ENCODE measurements at regions not wholly inside any gene's neighbourhood (a gene's known extent, or its start where the extent isn't known, plus 50 kb on each side); places are given as distances from the start of the nearest gene placed in this dataset.

- DNase-seq: no peak
These were observed 317.6 kb upstream of the CNKSR2 start for GRCh38 chrX:21056622-21057021.

- no peak for DNase-seq
These were observed 327.2 kb upstream of the CNKSR2 start for GRCh38 chrX:21047034-21047455.

DNA sequence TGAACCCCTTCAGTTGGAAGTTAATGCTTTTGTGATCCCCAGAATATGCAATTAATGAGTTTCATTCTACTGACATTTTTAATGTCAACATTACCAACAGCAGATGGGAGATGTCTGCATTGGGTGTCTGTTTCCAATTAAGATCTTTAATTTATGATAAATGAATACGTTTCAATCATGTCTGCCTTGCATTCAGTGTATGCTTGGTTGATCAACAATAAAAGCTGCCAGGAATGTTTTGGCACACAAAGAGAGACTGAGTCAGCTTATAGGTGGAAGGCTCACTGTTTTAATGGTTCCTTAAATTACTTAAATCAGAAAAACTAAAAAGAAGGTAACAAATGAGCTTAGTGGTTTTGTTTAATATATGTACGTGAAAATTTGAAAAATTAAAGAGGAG is 359.9 kb upstream of the CNKSR2 start:
- no peak for DNase-seq

GRCh38 chrX:21004835-21005234 is 369.4 kb upstream of the CNKSR2 start:
- no peak for DNase-seq

DNA sequence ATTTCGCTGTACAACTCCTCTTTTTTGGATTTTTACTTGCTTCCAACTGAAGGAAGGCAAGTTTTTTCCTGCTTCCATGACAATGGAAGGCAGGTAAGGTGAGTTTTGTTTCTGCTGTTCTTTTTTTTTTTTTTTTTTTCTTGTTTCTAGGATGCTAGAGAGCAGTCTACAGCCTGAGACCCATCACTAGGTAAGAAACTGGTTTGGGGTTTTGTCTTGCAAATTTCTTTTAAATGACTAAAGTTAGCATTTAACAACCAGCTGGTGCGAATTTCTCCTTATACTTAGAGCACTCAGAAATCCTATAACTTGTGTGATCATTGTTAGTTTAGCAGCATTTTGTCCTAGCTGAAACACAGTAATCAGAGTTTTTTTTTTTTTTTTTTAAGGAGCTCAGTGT is 378.4 kb upstream of the CNKSR2 start:
- DNase-seq: no peak

DNA sequence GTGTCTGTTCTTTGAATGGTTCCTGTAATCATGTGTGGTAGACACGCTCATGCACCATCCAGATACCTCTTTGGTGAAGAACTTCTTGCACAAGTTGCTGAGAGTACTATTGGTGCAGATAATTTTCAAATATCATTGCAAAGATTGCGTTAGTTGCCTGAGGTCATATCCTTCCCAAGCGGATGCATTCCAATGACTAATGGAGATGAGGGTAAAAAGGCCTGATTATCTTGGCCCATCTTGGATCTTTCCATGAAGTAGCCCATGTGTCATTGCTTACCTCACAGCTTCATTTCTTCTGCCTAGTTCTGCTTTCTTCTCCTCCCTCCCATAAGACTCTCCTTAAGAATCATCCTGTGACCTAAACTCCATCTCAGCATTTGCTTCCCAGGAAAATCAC is 384.9 kb upstream of the CNKSR2 start:
- no peak for DNase-seq

GRCh38 chrX:20988804-20989203 is 385.4 kb upstream of the CNKSR2 start:
- no peak for DNase-seq

- DNase-seq: peak in 1 of 3 donors; percentile 15
These were observed 386.1 kb upstream of the CNKSR2 start for GRCh38 chrX:20988118-20988517.

GRCh38 chrX:20980426-20980825 is 393.8 kb upstream of the CNKSR2 start:
- no peak for DNase-seq

GRCh38 chrX:20974326-20974725 is 399.9 kb upstream of the CNKSR2 start:
- no peak for DNase-seq

DNA sequence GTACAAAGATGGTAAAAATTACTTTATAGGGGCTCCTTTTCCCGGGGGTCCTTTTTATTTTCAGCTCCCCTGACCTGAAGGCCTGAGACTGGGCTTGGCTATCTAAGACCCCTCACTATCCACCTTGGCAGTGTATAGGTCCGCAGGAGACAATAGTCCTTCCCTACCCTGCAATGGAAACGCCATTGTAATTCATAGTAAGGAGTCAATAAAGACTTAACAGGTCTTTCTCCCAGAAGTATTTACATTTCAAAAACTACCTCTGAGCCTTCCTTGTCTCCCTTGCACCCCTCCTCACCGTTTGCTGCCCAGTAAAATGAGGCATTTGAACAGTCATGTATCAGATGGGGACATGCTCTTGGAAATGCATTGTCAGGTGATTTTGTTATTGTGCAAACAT is 401.2 kb upstream of the CNKSR2 start:
- no peak for DNase-seq

- DNase-seq: no peak
These were observed 403.0 kb upstream of the CNKSR2 start for GRCh38 chrX:20971250-20971649.

DNA sequence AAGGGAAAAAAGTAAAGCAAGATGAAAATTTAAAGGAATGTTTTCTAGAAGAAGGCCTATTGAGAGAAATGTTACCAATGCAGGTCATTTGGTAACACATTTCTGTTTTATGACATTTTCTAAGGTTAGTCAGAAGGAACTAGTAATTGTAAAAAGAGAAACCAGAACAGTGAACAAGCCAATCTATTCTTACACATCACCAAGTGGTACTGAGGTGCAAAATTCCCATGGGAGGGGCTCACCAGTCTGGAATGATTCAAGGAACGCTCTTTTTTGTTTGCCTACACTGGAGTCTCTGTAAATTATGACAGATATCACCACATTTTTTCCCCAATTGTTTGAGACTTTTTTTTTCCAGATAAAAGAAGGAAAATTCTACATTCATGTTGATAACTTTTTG is 404.7 kb upstream of the CNKSR2 start:
- no peak for DNase-seq

DNA sequence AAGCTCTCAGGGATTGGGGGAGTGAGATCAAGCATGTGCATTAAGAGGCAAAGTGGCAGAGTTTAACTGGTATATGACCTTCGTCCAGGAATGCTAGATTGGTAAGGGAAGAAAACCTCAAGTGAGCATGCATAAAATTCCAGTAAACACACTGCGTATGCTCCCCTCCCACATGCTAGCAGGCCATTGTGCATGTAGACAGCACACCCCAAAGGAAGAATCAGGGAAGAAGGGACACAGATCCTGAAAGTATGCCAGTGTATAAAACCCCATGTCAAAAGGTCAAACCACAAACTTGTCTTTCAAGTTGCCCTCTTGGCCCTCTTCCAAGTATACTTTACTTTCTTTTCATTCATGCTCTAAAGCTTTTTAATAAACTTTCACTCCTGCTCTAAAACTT is 405.2 kb upstream of the CNKSR2 start:
- no peak for DNase-seq

- DNase-seq: no peak
These were observed 406.5 kb upstream of the CNKSR2 start for GRCh38 chrX:20967725-20968124.

DNA sequence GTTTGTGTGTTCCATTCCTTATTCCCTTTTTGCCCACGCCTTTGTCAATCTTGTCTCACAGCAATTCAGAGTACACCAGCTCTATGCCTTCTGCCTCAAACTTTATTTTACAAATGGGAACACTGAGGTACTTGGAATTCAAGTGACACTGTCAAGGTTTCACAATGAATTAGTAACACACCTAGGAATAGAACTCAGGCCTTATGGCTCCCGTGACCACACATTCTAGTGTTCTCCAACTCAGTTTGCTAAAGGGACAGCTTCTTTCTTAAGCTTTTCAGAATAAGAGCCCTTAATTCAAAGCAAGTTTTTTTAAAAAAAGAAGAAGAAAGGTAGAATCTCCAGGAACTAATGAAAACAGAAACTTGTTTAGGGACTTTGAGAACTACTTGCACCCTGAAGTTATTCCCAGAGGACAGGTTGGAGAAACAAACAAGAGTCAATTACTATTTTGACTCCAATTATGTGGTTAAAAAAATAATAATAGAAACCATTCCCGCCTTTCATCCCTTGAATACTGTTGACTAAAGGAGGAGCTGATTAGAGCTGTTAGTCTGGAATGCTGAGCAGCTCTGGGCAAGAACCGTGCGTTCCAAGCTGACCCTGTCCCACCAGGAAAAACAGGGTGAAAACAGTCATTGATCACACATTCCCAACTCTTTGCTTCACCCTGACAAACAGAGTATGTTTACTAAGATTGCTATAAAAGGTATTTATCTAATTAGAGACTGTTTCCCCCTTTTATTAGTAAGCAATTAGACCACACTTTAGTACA is 408.8 kb upstream of the CNKSR2 start:
- DNase-seq: no peak

- no peak for DNase-seq
These were observed 420.2 kb upstream of the CNKSR2 start for GRCh38 chrX:20954014-20954413.

- DNase-seq: no peak
These were observed 422.0 kb upstream of the CNKSR2 start for GRCh38 chrX:20952180-20952579.

- no peak for DNase-seq
These were observed 423.0 kb upstream of the CNKSR2 start for GRCh38 chrX:20951016-20951810.

GRCh38 chrX:20947411-20947912 is 426.8 kb upstream of the CNKSR2 start:
- DNase-seq: no peak

GRCh38 chrX:20913760-20914159 is 460.5 kb upstream of the CNKSR2 start:
- peak; percentile 2 to 11 (median 8) for DNase-seq

DNA sequence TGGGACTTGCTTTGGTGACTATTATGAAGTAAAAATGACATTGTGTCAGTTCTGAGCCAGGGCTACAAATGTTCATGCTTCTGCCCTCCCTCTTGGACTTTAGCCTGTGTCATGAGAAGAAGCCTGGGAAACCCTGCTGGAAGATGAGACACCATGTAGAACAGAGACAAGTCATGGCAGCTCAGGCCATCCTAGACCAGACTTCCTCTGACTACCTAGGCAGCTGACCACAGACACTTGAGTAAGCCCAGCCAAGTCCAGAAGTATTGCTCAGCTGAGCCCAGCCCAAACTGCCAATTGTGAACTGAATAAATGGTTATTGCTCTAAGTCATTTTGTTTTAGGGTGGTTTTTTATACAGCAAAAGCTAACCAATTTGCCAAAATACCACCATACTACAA is 467.6 kb upstream of the CNKSR2 start:
- no peak for DNase-seq

- no peak for DNase-seq
These were observed 489.7 kb upstream of the CNKSR2 start for GRCh38 chrX:20884565-20884964.

Data from muscle of back (tissue), 3 donors.